ENCODE measurements at regions not wholly inside any gene's neighbourhood (a gene's known extent, or its start where the extent isn't known, plus 50 kb on each side); places are given as distances from the start of the nearest gene placed in this dataset.
"Not testable (repeated sequence)": the region's sequence is repeated elsewhere in the genome, so short reads cannot be mapped to it uniquely, and the experiment has no call there.

- 82 to 92% methylated on average over 4 to 6 of the region's 6 CpGs for WGBS, 2 donors
- intact Hi-C loops (cut with DNase I; ENCODE audit: low total_unique reads) = no loop called here
- no peak for DNase-seq (ENCODE audit: low spot score in 2 of 2)
- H3K4me3 ChIP-seq (ENCODE audit: low read depth, poor library complexity, severe bottlenecking) = no peak overlapping the region
- TF ChIP-seq CTCF (IDR thresholded peaks at IDR 0.05) (no peak), POLR2A (IDR thresholded peaks at IDR 0.05) (no peak)
These were observed 132.6 kb downstream of the CUL2 start for GRCh38 chr10:34957531-34957930.

DNA sequence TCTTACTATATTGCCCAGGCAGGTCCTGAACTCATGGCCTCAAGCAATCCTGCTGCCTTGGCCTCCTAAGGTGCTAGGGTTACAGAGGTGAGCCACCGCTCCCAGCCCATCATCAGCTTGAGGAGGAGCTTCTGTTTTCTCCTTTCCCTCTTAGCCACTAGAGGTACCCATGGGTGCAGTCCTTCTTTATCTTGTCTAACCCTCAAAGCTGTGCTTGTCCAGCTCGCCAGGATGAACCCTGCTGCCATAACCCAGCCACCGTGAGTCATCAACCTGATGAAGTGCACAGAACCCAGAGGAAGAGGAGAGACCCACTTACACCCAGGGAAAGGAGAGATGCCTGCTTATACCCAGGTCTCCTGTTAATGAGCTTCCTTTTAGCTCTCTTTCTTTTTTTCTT is 133.4 kb downstream of the CUL2 start:
- intact Hi-C loops (cut with DNase I; ENCODE audit: low total_unique reads) = no loop called here
- no peak for DNase-seq (ENCODE audit: low spot score in 2 of 2)
- H3K4me3 ChIP-seq (ENCODE audit: low read depth, poor library complexity, severe bottlenecking) = no peak overlapping the region
- TF ChIP-seq POLR2A (IDR thresholded peaks at IDR 0.05) = no peak
- TF ChIP-seq CTCF (IDR thresholded peaks at IDR 0.05) = no peak
- WGBS, 2 donors = 74 to 86% methylated on average over 3 of the region's 3 CpGs

DNA sequence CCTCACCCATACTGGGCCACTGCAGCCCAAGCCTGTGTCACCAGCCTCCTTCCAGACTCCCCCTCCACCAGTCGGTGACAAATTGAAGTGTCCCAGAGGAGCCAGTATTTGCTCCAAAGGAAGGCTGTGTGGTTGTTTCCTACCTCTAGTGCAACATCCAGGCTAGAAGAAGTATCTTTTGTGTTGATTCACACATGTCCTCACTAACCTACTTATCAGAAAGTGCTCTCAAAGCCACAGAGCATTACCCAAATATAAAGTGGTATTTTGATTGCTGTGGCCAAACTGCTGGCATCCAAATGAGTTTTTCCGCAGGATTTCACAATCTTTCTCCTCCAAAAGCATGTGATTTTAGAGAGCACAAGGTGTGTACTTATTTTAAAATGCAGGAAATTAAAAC is 134.8 kb downstream of the CUL2 start:
- intact Hi-C loops (cut with DNase I; ENCODE audit: low total_unique reads) = no loop called here
- no peak for DNase-seq (ENCODE audit: low spot score in 2 of 2)
- WGBS, 2 donors = 33 to 40% methylated on average over 2 of the region's 2 CpGs
- no peak overlapping the region for H3K4me3 ChIP-seq (ENCODE audit: low read depth, poor library complexity, severe bottlenecking)
- TF ChIP-seq POLR2A (IDR thresholded peaks at IDR 0.05) = no peak
- TF ChIP-seq CTCF (IDR thresholded peaks at IDR 0.05) = no peak

DNA sequence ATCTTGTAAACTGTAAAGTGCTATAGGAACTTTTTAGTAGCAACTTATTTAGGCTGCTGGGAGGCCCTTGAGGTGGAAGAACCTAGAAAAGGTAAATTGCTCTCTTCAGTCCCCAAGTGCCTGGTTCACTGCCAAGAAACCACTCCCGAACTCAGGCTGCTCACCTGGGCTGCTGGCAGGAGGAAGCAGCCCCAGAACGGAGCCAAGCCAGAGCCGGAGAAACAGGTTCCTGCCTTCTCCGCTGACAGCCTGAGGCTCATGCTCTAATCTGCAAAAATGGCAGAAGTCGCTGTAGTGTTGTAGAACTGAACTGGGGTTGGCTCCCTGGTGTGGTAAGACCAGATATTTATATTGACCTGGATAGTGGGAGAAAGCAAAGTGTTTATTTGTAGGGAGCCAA is 136.0 kb downstream of the CUL2 start:
- no peak for TF ChIP-seq CTCF (IDR thresholded peaks at IDR 0.05)
- TF ChIP-seq POLR2A (IDR thresholded peaks at IDR 0.05) = no peak
- DNase-seq (ENCODE audit: low spot score in 2 of 2) = peak; percentile 85 to 93
- intact Hi-C loops (cut with DNase I; ENCODE audit: low total_unique reads) = no loop called here
- no peak overlapping the region for H3K4me3 ChIP-seq (ENCODE audit: low read depth, poor library complexity, severe bottlenecking)
- WGBS, 2 donors = 47 to 48% methylated on average over 5 of the region's 5 CpGs

GRCh38 chr10:34951263-34951887 is 136.3 kb upstream of the PARD3 start:
- DNase-seq (ENCODE audit: low spot score in 2 of 2); intact Hi-C loops (cut with DNase I; ENCODE audit: low total_unique reads); H3K4me3 ChIP-seq (ENCODE audit: low read depth, poor library complexity, severe bottlenecking): not testable (repeated sequence)
- WGBS, 2 donors = 59% methylated on average over 11 of the region's 11 CpGs

GRCh38 chr10:34945951-34946522 is 130.9 kb upstream of the PARD3 start:
- WGBS, 2 donors = 94 to 95% methylated on average over 9 of the region's 9 CpGs

More at GRCh38 chr10:34945951-34946522, 130.9 kb upstream of the PARD3 start:
- H3K4me3 ChIP-seq (ENCODE audit: low read depth, poor library complexity, severe bottlenecking); intact Hi-C loops (cut with DNase I; ENCODE audit: low total_unique reads); DNase-seq (ENCODE audit: low spot score in 2 of 2): not testable (repeated sequence)
